B cell (primary cell): ENCODE measurements at regions not wholly inside any gene's neighbourhood (a gene's known extent, or its start where the extent isn't known, plus 50 kb on each side); places are given as distances from the start of the nearest gene placed in this dataset.

Experiments used
- EZH2 ChIP-seq: IDR thresholded peaks from 2 replicates; pipeline ENCODE4 v1.6.1; 2012; ENCODE audit warnings: borderline replicate concordance, low read depth, mild to moderate bottlenecking, moderate library complexity, low read length; ENCODE audit not compliant: insufficient read depth, poor library complexity, severe bottlenecking
- TF ChIP-seq, protein P1 (sequence below): fragments of 200-600 bp; IDR thresholded peaks from one replicate; pipeline ENCODE4 v1.8.0; 2022; ENCODE audit warnings: antibody characterized with exemption, mild to moderate bottlenecking

DNA sequence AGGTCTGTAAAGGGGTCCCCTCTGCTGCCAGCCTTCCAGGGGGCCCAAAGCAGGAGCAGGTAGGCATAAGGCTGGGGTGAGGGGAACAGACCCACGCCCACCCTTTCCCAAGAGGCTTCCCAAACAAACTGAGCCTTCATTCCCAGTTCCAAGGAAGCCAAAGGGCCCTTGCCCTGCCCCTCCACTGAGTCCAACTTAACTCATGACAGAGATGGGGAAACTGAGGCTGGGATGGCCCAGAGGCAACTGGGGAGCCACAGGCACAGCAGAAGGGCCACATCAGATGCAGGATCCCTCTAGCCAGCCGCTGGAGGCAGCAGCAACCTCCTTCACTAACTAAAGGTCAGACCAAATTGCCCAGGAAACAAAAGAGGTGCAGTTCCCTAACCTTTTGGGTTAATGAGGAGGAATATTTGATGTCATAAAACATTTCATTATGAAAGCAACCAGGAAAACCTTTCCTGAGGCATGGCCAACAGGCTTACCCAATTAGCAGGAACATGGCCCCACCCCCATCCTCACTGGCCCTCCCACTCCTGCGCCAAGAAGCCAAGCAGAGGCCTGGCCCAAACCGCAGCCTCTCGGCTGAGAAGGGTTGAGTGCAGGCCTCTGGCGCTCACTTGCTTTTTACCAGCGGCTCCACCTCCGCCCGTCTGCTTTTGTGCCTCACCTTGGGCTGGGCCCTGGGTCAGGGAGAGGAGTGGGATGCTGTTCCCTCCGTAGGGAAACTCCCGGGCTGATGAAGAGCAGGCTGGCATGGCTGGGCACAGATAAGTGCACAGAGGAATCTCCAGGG is 293.5 kb upstream of the RTL1 start:
- TF ChIP-seq EZH2: no peak
- TF ChIP-seq, protein P1, sequence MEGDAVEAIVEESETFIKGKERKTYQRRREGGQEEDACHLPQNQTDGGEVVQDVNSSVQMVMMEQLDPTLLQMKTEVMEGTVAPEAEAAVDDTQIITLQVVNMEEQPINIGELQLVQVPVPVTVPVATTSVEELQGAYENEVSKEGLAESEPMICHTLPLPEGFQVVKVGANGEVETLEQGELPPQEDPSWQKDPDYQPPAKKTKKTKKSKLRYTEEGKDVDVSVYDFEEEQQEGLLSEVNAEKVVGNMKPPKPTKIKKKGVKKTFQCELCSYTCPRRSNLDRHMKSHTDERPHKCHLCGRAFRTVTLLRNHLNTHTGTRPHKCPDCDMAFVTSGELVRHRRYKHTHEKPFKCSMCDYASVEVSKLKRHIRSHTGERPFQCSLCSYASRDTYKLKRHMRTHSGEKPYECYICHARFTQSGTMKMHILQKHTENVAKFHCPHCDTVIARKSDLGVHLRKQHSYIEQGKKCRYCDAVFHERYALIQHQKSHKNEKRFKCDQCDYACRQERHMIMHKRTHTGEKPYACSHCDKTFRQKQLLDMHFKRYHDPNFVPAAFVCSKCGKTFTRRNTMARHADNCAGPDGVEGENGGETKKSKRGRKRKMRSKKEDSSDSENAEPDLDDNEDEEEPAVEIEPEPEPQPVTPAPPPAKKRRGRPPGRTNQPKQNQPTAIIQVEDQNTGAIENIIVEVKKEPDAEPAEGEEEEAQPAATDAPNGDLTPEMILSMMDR: no peak
